ENCODE measurements at regions not wholly inside any gene's neighbourhood (a gene's known extent, or its start where the extent isn't known, plus 50 kb on each side); places are given as distances from the start of the nearest gene placed in this dataset.
"Not testable (repeated sequence)": the region's sequence is repeated elsewhere in the genome, so short reads cannot be mapped to it uniquely, and the experiment has no call there.

DNA sequence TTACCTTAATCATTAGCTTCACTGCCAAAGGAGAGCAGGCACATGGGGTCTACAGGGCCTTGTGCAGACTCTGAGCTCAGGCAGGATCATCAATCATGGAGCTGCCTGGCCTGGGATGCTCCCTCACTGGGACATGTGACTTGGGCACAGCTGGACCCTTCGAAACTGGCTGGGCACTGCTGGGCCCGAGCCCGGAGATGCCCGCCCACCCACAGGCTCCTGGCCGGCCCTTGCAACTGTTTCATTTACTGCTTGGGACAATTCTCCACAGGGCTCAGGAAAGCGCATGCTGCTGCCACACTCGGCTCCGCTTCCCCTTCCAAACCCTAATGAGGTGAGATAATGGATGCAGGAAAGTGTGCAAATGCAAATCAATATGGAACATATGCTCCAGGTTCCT, 387.5 kb downstream of the TRIM36 start:
- DNase-seq (ENCODE audit: insufficient read length) (no peak), FAIRE-seq (no peak)
- TF ChIP-seq POLR2A (IDR thresholded peaks at IDR 0.05; ENCODE audit: low read depth, low read length) (no peak), POLR2AphosphoS5 (IDR thresholded peaks at IDR 0.05; ENCODE audit: low read depth, low read length) (no peak), TAF1 (IDR thresholded peaks at IDR 0.05; ENCODE audit: borderline replicate concordance, low read depth, low read length) (no peak)

DNA sequence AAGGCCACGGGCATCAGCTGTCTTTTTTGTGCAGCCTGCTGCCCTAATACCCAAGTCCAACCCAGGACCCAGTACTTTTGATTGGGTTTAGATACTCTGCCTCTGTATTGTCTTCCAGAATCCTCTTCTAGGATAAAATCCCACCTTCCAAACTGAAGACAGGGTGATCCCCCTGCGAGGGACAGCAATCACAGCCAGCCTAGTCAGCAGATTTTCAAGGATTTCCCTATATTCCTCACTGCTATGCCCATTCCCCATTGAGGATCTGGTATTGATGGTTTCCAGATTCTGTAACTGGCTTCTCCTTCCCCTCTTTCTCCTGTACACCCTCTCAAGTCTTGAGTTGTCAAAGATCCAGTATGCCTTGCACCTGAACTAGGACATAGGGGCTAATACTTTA, 389.4 kb downstream of the TRIM36 start:
- FAIRE-seq = no peak

GRCh38 chr5:114744406-114744805, 382.5 kb downstream of the KCNN2 start:
- FAIRE-seq (no peak), DNase-seq (ENCODE audit: insufficient read length) (no peak)
- no peak for TF ChIP-seq POLR2AphosphoS5 (IDR thresholded peaks at IDR 0.05; ENCODE audit: low read depth, low read length)
- TF ChIP-seq POLR2A (IDR thresholded peaks at IDR 0.05; ENCODE audit: low read depth, low read length) = no peak
- TF ChIP-seq TAF1 (IDR thresholded peaks at IDR 0.05; ENCODE audit: borderline replicate concordance, low read depth, low read length) = no peak

More for the DNA sequence above, 389.4 kb downstream of the TRIM36 start:
- no peak for TF ChIP-seq POLR2AphosphoS5 (IDR thresholded peaks at IDR 0.05; ENCODE audit: low read depth, low read length)
- DNase-seq (ENCODE audit: insufficient read length) = no peak

GRCh38 chr5:114734238-114734637, 372.4 kb downstream of the KCNN2 start:
- no peak for DNase-seq (ENCODE audit: insufficient read length)
- FAIRE-seq = no peak

GRCh38 chr5:114729986-114730385, 368.1 kb downstream of the KCNN2 start:
- FAIRE-seq = no peak
- DNase-seq (ENCODE audit: insufficient read length) = no peak
- TF ChIP-seq TAF1 (IDR thresholded peaks at IDR 0.05; ENCODE audit: borderline replicate concordance, low read depth, low read length) (no peak), POLR2AphosphoS5 (IDR thresholded peaks at IDR 0.05; ENCODE audit: low read depth, low read length) (no peak), POLR2A (IDR thresholded peaks at IDR 0.05; ENCODE audit: low read depth, low read length) (no peak)

More at GRCh38 chr5:114734238-114734637, 372.4 kb downstream of the KCNN2 start:
- no peak for TF ChIP-seq TAF1 (IDR thresholded peaks at IDR 0.05; ENCODE audit: borderline replicate concordance, low read depth, low read length)
- TF ChIP-seq POLR2AphosphoS5 (IDR thresholded peaks at IDR 0.05; ENCODE audit: low read depth, low read length) = no peak
- TF ChIP-seq POLR2A (IDR thresholded peaks at IDR 0.05; ENCODE audit: low read depth, low read length) = no peak

GRCh38 chr5:114727358-114727757, 365.5 kb downstream of the KCNN2 start:
- FAIRE-seq = no peak

DNA sequence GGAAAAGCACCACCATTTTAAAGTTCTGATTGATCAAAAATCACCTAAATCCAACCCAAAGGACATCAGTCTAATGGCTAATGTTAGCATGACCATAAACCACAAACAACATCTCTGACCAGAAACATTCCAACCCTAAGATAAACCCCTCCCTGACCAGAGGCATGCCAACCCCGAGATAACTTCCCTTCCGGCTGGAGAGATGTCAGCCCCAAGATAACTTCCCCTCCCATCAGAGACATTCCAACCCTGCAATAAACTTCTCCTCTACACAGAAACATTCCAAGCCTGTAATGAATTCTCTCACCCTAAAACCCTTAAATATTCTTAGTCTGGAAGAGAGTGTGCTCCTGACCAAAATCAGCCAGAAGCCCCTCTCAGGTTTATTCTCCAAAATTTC, 364.3 kb downstream of the KCNN2 start:
- DNase-seq (ENCODE audit: insufficient read length) (no peak), FAIRE-seq (no peak)
- TF ChIP-seq POLR2AphosphoS5 (IDR thresholded peaks at IDR 0.05; ENCODE audit: low read depth, low read length) (no peak), POLR2A (IDR thresholded peaks at IDR 0.05; ENCODE audit: low read depth, low read length) (no peak), TAF1 (IDR thresholded peaks at IDR 0.05; ENCODE audit: borderline replicate concordance, low read depth, low read length) (no peak)

More at GRCh38 chr5:114727358-114727757, 365.5 kb downstream of the KCNN2 start:
- TF ChIP-seq TAF1 (IDR thresholded peaks at IDR 0.05; ENCODE audit: borderline replicate concordance, low read depth, low read length) = no peak
- TF ChIP-seq POLR2AphosphoS5 (IDR thresholded peaks at IDR 0.05; ENCODE audit: low read depth, low read length) = no peak
- TF ChIP-seq POLR2A (IDR thresholded peaks at IDR 0.05; ENCODE audit: low read depth, low read length) = no peak
- no peak for DNase-seq (ENCODE audit: insufficient read length)

DNA sequence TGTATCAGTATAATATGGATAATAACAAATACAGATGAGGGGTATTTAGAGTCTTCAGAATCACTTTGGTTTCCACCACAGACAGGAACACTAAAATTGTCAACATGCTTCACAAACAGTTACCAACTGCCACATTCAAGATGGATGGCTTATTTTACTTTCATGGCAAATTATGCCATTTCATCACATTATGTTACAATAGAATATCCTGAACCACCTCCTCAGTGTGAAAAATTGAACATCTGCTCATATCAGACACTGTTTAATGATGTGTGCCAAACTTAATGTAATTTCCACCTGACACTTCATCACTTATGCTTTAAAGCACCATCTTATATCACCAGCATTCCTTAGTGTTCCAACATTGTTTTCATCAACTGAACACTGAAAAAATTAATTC, 357.4 kb downstream of the KCNN2 start:
- DNase-seq (ENCODE audit: insufficient read length) = no peak
- no peak for TF ChIP-seq POLR2AphosphoS5 (IDR thresholded peaks at IDR 0.05; ENCODE audit: low read depth, low read length)
- TF ChIP-seq TAF1 (IDR thresholded peaks at IDR 0.05; ENCODE audit: borderline replicate concordance, low read depth, low read length) = no peak
- no peak for TF ChIP-seq POLR2A (IDR thresholded peaks at IDR 0.05; ENCODE audit: low read depth, low read length)
- FAIRE-seq = no peak

GRCh38 chr5:114716955-114717354, 355.1 kb downstream of the KCNN2 start:
- FAIRE-seq (no peak), DNase-seq (ENCODE audit: insufficient read length) (no peak)

GRCh38 chr5:114704225-114704893, 342.5 kb downstream of the KCNN2 start:
- not testable (repeated sequence) for FAIRE-seq; DNase-seq (ENCODE audit: insufficient read length)

More at GRCh38 chr5:114716955-114717354, 355.1 kb downstream of the KCNN2 start:
- TF ChIP-seq POLR2A (IDR thresholded peaks at IDR 0.05; ENCODE audit: low read depth, low read length) (no peak), TAF1 (IDR thresholded peaks at IDR 0.05; ENCODE audit: borderline replicate concordance, low read depth, low read length) (no peak), POLR2AphosphoS5 (IDR thresholded peaks at IDR 0.05; ENCODE audit: low read depth, low read length) (no peak)

GRCh38 chr5:114702731-114703130, 340.9 kb downstream of the KCNN2 start:
- FAIRE-seq = no peak
- no peak for DNase-seq (ENCODE audit: insufficient read length)
- TF ChIP-seq POLR2A (IDR thresholded peaks at IDR 0.05; ENCODE audit: low read depth, low read length) (no peak), POLR2AphosphoS5 (IDR thresholded peaks at IDR 0.05; ENCODE audit: low read depth, low read length) (no peak), TAF1 (IDR thresholded peaks at IDR 0.05; ENCODE audit: borderline replicate concordance, low read depth, low read length) (no peak)

DNA sequence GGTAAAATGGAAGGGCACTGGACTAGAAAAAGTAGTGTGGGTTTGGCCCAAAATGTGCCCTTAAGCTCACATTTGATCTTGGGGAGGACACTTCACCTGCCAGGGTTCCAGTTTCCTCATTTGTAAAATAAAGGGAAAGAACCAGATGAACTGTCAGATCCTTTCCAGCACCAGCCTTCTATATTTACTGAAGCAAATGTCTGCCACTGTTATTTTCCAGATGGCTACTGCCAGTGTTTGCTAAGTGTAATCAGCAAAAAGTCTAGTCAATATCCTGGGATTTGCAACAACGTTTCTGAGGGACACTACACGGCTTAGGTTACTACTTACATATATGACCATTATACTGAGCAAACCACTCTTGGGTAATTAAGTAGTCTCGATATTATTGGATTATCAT, 340.3 kb downstream of the KCNN2 start:
- FAIRE-seq (no peak), DNase-seq (ENCODE audit: insufficient read length) (no peak)

More for the DNA sequence above, 340.3 kb downstream of the KCNN2 start:
- TF ChIP-seq TAF1 (IDR thresholded peaks at IDR 0.05; ENCODE audit: borderline replicate concordance, low read depth, low read length) (no peak), POLR2AphosphoS5 (IDR thresholded peaks at IDR 0.05; ENCODE audit: low read depth, low read length) (no peak), POLR2A (IDR thresholded peaks at IDR 0.05; ENCODE audit: low read depth, low read length) (no peak)

All from GM12892 (cell line).